HEK293T (cell line): ENCODE measurements at regions not wholly inside any gene's neighbourhood (a gene's known extent, or its start where the extent isn't known, plus 50 kb on each side); places are given as distances from the start of the nearest gene placed in this dataset.

ENCODE experiments used
- CTCF ChIA-PET: fragments of 350-600 bp; formaldehyde crosslinking; extraction: SDS; loops from one replicate; lab custom pipeline; 2021; ENCODE audit warnings: antibody characterized with exemption, inconsistent platforms; lab: Yijun Ruan, JAX
- POLR2A ChIA-PET: fragments of 350-600 bp; formaldehyde crosslinking; extraction: SDS; loops from one replicate; lab custom pipeline; 2020; ENCODE audit warnings: antibody characterized with exemption, inconsistent platforms; lab: Yijun Ruan, JAX
- DNase-seq: peaks from one replicate; pipeline ENCODE4 v3.0.0; 2012; ENCODE audit warnings: mixed read lengths; ENCODE audit errors: extremely low spot score
- ARNT ChIP-seq: fragments of 450-650 bp; IDR thresholded peaks from 2 replicates; pipeline ENCODE4 v1.6.1; 2017; ENCODE audit warnings: mild to moderate bottlenecking
- BHLHE40 ChIP-seq: fragments of 450-650 bp; IDR thresholded peaks from 2 replicates; pipeline ENCODE4 v1.6.1; 2016; ENCODE audit warnings: mild to moderate bottlenecking, moderate library complexity, borderline replicate concordance
- CTBP1 ChIP-seq: fragments of 450-650 bp; IDR thresholded peaks from 2 replicates; pipeline ENCODE4 v1.6.1; 2016; ENCODE audit warnings: borderline replicate concordance
- ELF4 ChIP-seq: fragments of 450-650 bp; IDR thresholded peaks from 2 replicates; pipeline ENCODE4 v1.6.1; 2017; ENCODE audit warnings: antibody characterized with exemption
- FOXA1 ChIP-seq: fragments of 450-650 bp; IDR thresholded peaks from 2 replicates; pipeline ENCODE4 v1.6.1; 2016; ENCODE audit warnings: mild to moderate bottlenecking
- FOXK2 ChIP-seq: fragments of 450-650 bp; IDR thresholded peaks from 2 replicates; pipeline ENCODE4 v1.6.1; 2016; ENCODE audit warnings: mild to moderate bottlenecking
- FOXM1 ChIP-seq: fragments of 450-650 bp; IDR thresholded peaks from 2 replicates; pipeline ENCODE4 v1.6.1; 2017; ENCODE audit warnings: mild to moderate bottlenecking, borderline replicate concordance
- HDGF ChIP-seq: fragments of 450-650 bp; IDR thresholded peaks from 2 replicates; pipeline ENCODE4 v1.6.1; 2017; ENCODE audit warnings: antibody characterized with exemption, borderline replicate concordance
- L3MBTL2 ChIP-seq: fragments of 450-650 bp; conservative IDR thresholded peaks from 2 replicates; pipeline ENCODE4 v1.6.1; 2016; ENCODE audit warnings: mild to moderate bottlenecking
- LEF1 ChIP-seq: fragments of 450-650 bp; IDR thresholded peaks from 2 replicates; pipeline ENCODE4 v1.6.1; 2017; ENCODE audit warnings: mild to moderate bottlenecking, borderline replicate concordance
- NFRKB ChIP-seq: fragments of 450-650 bp; IDR thresholded peaks from 2 replicates; pipeline ENCODE4 v1.6.1; 2016; ENCODE audit warnings: mild to moderate bottlenecking, moderate library complexity
- SP1 ChIP-seq: fragments of 450-650 bp; IDR thresholded peaks from 2 replicates; pipeline ENCODE4 v1.6.1; 2017
- SUZ12 ChIP-seq: fragments of 450-650 bp; IDR thresholded peaks from 2 replicates; pipeline ENCODE4 v1.6.1; 2016; ENCODE audit warnings: mild to moderate bottlenecking
- TARDBP ChIP-seq: fragments of 450-650 bp; IDR thresholded peaks from 2 replicates; pipeline ENCODE4 v1.6.1; 2016
- ZNF384 ChIP-seq: fragments of 450-650 bp; IDR thresholded peaks from 2 replicates; pipeline ENCODE4 v1.6.1; 2016
- TF ChIP-seq, protein P1 (sequence below): fragments of 450-650 bp; IDR thresholded peaks from 2 replicates; pipeline ENCODE4 v1.6.1; 2016

DNA sequence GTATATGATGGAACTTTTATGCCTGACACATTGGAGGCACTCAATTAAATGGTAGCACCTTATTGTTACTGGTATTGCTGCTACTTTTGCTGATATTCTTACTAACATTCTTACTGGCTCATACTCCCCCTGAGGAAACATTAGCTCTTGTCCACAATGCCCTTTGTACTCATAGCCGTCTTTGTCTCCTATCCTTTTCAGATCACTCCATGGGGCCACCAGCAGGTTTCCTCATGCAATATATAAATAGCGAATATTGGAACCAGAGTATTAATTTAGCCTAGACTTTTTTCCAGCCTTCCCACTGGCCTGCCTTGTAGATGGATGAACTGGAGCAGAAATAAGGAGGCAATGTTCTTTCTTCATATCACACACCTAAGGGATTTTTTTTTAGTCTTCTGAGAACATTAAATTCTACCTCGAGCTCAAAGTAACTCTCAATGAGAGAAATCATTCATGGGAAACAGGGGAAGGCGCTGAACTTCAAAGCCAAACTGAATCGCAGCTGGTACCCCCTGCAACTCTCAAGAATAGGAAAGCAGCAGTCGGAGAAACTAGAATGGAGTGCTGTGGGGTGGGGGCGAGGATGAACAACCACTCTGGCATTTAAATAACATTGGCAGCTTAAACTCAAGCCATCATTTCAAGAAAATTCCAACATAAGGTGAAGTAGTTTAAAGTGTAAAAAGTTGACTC, 300.3 kb downstream of the TAFA4 start:
- ChIA-PET CTCF (no interaction called here), POLR2A (no interaction called here)
- TF ChIP-seq BHLHE40 = no peak
- TF ChIP-seq L3MBTL2 = no peak
- TF ChIP-seq CTBP1 = no peak
- TF ChIP-seq HDGF = no peak
- DNase-seq = no peak

DNA sequence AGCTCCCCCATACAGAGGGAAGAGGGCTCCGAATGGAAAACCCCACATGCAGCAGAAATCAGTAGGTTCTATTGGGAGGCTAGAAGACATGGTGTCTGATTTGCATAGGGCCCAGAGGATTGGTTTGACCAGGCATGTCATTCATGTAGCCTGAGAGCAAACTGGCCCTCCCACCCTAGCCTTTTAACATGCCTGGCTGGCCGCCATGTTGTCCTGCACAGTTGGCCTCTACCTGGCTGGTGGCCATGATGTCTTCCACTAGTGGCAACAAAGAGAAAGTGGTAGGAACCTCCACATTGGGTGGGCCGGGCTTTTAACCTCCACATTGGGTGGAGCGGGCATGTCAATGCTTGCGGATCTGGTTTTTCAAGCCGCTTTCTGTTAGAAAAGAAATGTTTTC, 312.1 kb downstream of the TAFA4 start:
- POLR2A ChIA-PET = no interaction called here
- TF ChIP-seq FOXA1 (no peak), TARDBP (no peak), BHLHE40 (no peak), ZNF384 (no peak), SP1 (no peak), SUZ12 (no peak)
- DNase-seq = no peak
- CTCF ChIA-PET = no interaction called here

- TF ChIP-seq L3MBTL2 (no peak), ELF4 (no peak)
- CTCF ChIA-PET = no interaction called here
- DNase-seq = no peak
- POLR2A ChIA-PET = no interaction called here
Observed at GRCh38 chr3:68614087-68614486, 318.3 kb downstream of the TAFA4 start.

DNA sequence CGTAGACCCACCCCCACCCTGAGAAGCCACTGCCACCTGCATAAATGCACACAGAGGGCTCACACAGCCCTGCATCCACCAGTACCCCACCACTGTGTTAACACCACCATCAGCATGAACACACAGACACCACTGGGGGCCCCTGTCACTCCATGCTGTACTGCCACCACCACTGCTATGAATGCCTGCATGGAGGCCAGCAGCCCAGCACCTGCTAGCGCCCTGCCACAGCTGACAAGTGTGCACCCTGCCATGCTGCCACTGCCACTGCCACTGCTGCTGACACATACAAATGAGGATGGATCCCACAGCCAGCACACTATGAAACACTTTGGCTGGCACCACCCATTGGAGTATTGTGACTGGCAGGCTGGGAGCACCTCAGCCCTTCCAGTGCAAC, 361.0 kb downstream of the TAFA4 start:
- TF ChIP-seq, protein P1, sequence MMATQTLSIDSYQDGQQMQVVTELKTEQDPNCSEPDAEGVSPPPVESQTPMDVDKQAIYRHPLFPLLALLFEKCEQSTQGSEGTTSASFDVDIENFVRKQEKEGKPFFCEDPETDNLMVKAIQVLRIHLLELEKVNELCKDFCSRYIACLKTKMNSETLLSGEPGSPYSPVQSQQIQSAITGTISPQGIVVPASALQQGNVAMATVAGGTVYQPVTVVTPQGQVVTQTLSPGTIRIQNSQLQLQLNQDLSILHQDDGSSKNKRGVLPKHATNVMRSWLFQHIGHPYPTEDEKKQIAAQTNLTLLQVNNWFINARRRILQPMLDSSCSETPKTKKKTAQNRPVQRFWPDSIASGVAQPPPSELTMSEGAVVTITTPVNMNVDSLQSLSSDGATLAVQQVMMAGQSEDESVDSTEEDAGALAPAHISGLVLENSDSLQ = no peak
- TF ChIP-seq ZNF384 = no peak
- TF ChIP-seq SUZ12 = no peak
- no peak for TF ChIP-seq BHLHE40
- no peak for TF ChIP-seq L3MBTL2
- TF ChIP-seq FOXA1 = no peak
- TF ChIP-seq HDGF = no peak
- TF ChIP-seq ELF4 = no peak
- TF ChIP-seq CTBP1 = no peak
- TF ChIP-seq FOXK2 = no peak
- TF ChIP-seq SP1 = no peak
- no peak for TF ChIP-seq ARNT
- TF ChIP-seq NFRKB = no peak
- TF ChIP-seq FOXM1 = no peak
- TF ChIP-seq TARDBP = no peak
- TF ChIP-seq LEF1 = no peak
- no peak for DNase-seq
- CTCF ChIA-PET = no interaction called here
- POLR2A ChIA-PET = no interaction called here

- ChIA-PET POLR2A (no interaction called here), CTCF (no interaction called here)
- no peak for DNase-seq
- TF ChIP-seq ELF4 = no peak
- no peak for TF ChIP-seq L3MBTL2
- TF ChIP-seq FOXK2 = no peak
- no peak for TF ChIP-seq FOXA1
- no peak for TF ChIP-seq TARDBP
- TF ChIP-seq FOXM1 = no peak
- no peak for TF ChIP-seq SUZ12
- no peak for TF ChIP-seq ARNT
- TF ChIP-seq ZNF384 = no peak
- no peak for TF ChIP-seq LEF1
- TF ChIP-seq SP1 = no peak
- TF ChIP-seq BHLHE40 = no peak
- TF ChIP-seq, protein P1 = no peak
- TF ChIP-seq NFRKB = no peak
- no peak for TF ChIP-seq HDGF
- no peak for TF ChIP-seq CTBP1
Observed at GRCh38 chr3:68560728-68561127, 371.6 kb downstream of the TAFA4 start.

DNA sequence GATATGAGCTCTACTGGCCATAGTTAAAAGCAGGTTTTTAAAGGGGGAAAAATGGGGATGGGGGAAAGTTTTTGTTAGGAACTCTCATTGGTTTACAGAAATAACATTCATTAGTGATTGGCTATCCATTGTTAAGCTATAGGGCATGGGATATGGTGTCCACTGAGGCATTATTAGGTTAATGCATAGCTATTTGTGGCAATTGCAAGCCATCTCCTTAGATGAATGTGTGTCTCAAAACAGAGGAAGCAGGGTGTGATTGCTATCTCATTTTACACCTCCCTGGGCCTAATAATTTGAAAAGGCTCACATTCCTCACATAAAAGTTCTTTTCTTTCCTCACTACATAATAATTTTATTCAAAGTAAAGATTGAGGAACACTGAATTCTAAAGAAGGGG, 396.6 kb downstream of the TAFA4 start:
- TF ChIP-seq FOXK2 = no peak
- TF ChIP-seq CTBP1 = no peak
- TF ChIP-seq HDGF = no peak
- no peak for TF ChIP-seq ELF4
- no peak for TF ChIP-seq BHLHE40
- TF ChIP-seq FOXA1 = no peak
- TF ChIP-seq, protein P1 = no peak
- TF ChIP-seq SUZ12 = no peak
- TF ChIP-seq FOXM1 = no peak
- no peak for TF ChIP-seq L3MBTL2
- TF ChIP-seq LEF1 = no peak
- TF ChIP-seq TARDBP = no peak
- no peak for TF ChIP-seq SP1

More for the DNA sequence above, 396.6 kb downstream of the TAFA4 start:
- CTCF ChIA-PET = interaction anchor here (0.6 kb wide), 1 partner anchor 312 kb away, joined by 3 read pairs; no protein-coding TSS in a partner anchor
- DNase-seq = no peak
- POLR2A ChIA-PET = no interaction called here
